Activated CD4-positive, alpha-beta T cell treated with anti-CD3 and anti-CD28 coated beads, Interleukin-2, Interleukin-6, amounts not matched to agents 100 ng/mL and 50 ng/mL, durations not matched to agents 16 hours and 8 hours (primary cell): ENCODE measurements at regions not wholly inside any gene's neighbourhood (a gene's known extent, or its start where the extent isn't known, plus 50 kb on each side); places are given as distances from the start of the nearest gene placed in this dataset.

Experiments used
- DNase-seq: peaks from one replicate; pipeline ENCODE4 v3.0.0-alpha.2; 2020

DNA sequence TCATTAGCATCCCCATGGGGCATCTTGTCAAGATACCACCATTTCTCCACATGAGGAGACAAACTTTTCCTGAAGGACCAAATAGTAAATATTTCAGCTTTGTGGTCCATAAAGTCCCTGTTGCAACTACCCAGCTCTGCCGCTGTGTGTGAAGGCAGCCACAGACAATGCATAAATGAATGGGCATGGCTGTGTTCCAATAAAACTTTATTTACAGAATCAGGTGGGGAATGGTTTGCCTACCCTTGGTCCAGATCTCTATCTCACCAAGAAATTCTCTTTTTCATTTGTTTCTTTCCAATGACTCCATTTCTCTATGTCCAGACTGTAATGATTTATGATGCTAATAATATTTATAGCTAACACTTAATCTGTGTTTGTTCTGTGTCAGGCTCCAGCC, 409.3 kb upstream of the TBX3 start:
- DNase-seq = no peak

DNA sequence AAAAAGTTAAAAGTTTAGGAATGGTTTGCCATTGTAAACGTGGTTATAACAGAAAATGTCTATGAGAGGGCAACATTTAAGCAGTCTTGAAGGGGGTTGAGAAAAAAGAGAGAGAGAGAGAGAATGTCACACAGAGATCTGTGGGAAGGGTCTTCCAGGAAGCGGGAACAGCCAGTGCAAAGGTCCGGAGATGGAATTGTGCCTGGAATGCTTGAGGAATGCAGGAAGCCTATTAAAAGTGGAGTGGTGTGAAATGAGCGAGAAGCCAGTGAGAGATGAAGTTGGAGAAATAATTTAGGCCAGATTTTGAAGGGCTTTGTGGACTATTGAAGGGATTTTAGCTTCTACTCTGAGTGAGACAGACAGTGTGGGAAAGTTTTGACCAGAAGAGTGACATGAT, 406.8 kb upstream of the TBX3 start:
- no peak for DNase-seq

DNA sequence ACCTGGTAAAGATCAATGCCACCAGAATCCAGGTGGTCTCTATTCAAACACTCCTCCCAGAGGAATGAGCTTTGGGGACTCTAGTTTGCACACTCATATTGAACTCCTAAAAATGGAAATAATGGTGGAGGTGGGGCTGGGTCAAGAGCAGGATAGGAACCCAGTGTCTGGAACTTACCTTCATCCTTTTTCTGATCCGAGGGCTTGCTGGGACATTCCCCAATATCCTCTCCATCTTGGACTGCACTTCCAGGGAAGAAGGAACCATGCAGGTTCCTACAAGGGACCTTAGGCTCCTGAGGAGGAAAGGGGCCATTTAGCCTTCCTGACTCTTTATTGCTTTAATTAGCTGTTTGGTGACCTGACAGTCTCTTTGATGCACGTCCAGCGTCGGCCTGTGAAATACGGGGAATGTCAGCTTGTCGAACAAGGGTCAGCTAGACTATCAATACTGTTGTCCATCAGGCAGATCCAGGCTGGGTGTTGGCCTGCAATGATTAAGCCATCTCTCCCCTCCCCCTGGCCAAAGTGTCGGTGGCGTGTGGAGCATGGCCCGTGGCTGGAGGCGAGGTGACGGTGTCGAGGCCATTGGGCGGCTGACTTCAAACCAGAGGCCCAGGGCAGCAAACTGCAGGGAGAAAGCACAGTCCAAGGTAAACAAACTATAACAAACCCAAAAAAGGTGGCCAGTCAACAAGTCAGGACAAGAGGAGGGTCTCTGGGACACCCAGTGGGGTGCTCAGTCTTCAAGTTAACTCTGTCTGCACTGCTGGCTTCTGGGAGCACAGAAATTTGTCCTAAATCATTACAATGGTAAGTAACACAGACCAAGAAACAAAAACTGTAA, 405.2 kb upstream of the TBX3 start:
- DNase-seq = no peak

DNA sequence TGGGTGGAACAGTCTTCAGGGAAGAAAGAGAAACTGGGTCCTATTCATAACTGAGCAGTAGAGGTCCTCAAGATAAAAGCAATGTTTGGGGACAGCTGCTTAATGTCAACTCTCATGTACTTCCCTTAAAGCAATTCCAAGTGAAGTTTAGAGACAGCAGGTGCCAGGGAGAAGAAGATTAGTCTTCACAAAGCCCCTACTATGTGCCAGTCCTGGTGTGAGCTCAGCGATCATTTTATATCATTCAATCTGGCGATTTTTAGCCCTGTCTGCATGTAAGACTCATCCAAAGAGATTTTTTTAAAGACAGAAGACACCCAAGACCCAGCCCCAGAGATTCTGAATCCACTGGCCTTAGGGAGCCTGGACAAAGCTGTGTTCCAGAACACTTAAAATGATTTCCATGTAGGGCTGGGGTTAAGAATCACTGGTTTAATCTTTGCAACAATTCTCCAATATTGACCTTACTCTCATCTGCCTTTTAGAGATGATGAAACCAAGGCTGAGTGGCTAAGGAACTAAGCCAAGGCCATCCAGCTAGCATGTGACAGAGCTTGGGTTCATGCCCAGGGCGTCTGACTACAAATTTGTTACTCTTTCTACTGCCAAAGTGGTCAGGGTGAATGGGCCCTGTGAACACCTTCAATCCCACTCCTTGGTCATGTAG, 404.5 kb upstream of the TBX3 start:
- no peak for DNase-seq

DNA sequence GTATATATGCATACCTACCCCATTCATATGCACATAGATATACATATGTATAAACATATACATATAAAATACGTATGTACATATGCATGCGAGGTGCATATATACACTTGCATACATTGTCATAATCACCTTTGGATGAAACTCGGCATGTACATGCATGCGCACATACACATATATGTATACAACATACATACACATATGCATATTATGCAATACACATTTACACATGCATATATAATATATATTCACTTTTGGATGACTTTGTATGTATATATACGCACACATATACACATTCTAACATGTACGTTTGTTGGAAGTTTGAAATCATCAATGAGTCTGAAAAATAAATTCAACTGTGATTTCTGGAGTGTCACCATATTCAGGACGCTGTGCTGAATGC, 401.6 kb upstream of the TBX3 start:
- DNase-seq = no peak

DNA sequence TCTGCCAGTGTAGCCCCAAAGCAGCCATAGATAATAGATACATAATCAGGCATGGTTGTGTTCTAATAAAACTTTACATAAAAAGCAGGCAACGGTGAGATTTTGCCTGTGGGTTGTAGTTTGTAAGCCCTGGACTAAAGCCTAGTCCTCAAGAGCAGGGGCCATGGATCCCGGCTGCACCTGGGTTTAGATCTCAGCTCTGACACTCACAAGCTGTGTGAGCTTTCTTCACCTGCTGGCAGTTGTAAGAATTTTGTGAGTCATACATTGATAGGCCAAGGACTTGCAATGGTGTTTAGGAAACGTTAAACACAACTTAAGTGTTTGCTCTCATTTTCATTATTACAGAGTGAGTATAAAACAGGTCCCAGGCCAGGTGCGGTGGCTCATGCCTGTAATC, 395.8 kb upstream of the TBX3 start:
- no peak for DNase-seq

DNA sequence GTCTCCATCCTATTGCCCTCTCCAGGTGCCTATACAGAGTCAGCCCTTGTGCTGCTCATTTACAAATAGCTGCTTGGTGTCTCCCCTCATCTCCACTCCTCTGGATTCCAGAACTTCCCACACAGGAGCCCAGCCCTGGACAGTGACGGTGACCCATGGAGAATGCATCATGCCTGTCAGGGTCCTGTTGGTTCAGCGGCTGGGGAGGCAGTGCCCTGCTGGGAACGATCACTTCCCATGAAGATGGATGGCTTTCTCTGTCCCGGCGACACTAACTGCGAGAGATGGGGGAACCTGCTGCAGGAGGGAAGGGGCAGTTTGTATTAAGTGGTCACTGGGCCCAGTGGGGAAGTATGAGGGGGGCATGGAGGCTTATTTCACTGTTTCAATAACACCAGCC, 395.0 kb upstream of the TBX3 start:
- no peak for DNase-seq

DNA sequence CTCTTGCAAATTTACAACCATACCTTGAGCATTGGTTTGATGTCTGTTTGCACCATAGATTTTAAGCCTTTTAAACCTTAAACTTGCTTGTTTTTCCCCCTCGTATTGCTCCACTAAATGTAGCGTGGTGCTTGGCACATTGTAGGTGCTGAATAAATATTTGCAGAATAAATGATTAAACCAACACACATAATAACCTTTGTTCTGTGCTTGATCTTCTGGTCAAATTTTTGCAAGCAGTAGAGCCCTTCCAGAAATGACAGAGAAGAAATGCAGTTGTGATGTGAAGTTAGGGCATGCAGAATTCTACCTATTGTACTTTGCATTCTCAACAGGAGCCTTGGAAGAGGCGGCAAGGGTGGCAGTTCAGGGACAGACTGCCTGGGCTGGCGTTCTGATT, 394.4 kb upstream of the TBX3 start:
- DNase-seq = no peak

DNA sequence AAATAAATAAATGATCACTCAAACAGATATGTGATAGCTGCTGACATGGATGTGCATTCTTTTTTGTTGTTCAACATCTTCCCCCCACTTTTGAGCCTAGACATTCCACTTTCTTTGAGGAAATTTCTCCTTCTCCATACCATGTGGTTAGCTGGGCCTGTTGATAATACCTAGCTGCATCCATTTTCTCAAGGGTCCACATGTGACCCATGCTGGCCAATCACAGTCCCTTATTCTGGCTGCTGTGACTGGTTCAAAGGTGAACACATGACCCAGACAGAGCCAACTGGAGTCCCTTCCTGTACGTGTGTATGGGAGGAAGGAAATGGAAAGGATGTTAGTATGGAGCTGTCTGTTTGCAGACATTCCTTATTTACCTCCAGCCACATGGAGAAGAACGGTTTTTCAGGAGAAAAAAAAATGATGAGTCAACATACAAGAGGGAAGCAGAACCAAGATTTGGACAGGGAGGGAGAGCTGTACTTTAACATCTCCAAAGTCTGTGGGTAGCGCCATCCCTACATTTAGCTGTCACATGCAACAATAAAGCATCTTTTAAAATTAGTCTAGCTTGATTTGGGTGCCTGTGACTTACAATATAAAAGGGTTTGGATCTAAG, 391.7 kb upstream of the TBX3 start:
- DNase-seq = no peak

DNA sequence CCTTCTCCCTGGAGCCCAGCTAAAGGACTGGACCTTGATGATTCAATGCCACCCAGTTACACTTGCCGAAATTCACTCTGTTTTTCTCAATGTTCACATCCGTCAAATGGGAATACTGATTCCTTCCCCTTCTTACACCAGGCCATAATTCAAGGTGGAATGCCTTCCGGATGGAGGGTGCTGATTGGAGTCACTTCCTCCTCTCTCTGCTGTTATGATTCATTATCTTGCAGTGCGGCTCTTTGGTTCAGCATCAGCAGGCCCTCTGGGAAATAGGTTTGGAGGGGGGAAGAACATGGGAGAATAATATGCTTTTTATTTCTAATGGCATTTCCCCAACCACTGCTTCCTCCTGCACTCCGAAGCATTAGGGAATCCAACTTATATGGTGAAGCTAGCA, 390.6 kb upstream of the TBX3 start:
- DNase-seq = no peak

DNA sequence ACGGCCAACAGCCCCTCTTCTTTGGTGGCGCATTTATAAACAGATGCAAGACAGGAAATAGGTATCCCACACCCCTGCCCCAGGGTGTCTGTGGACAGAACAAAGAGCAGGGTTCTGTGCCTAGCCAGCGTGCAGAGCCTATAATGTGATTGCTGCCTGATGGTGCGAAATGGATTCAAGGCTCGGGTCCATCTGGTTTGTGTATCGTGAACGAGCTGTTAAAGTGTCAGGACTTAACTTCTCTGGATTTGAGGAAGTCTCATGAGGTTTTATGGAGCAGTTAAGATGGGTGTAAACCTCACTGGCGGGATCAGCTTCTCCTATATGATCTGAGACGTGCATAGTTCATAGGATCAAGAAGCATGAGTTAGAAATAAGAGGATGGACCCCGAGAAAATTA, 388.7 kb upstream of the TBX3 start:
- DNase-seq = no peak

DNA sequence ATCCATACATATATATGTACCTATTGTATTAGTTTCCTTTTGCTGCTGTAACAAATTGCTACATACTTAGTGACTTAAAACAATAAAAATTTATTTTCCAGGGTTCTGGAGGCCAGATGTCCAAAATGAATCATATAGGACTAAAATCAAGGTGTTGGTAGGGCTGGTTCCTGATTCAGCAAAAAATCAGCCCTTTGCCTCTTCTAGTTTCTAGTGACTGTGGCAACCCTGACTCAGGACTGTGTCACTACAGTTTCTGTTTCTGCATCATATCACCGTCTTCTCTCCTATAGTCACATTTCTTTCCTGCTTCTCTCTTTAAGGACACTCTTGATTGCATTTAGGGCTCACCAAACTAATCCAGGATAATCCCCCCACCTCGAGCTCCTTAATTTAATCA, 386.3 kb upstream of the TBX3 start:
- DNase-seq = no peak

DNA sequence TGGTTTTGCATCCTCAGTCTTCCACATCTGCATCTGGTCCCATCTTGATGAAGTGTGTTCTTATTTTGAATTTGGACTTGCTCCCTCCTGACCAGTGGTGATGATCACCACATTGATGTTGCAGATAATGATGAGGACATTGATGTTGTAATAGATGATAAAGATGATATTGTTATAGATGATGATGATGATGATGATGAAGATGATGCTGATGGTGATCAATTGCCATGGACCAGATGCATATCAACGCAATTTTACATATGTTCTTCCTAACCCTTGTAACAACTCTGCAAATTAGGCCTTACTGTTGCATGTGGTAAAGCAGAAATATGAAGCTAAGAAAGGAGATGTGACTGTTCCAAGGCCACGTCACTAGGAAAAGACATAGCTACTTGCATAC, 380.3 kb upstream of the TBX3 start:
- DNase-seq = no peak

DNA sequence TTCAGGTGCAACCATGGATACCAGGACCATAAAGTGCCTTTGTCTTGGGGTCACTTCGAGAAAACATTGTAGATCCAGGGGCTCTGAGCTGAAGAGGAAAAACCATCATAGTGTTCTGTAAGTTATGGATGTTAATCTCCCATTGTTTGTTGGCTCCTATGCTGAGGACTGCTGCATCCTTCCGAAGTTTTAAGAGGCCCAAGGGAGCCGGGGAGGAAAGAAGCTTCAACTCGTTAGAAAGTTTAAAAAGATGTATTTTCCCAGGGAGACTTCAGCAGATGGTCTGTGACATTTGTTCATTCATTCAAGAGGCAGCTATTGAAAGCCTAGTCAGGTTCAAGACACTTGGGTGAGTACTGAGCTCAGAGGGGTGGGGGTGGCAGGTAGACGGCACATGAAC, 378.8 kb upstream of the TBX3 start:
- DNase-seq = no peak

DNA sequence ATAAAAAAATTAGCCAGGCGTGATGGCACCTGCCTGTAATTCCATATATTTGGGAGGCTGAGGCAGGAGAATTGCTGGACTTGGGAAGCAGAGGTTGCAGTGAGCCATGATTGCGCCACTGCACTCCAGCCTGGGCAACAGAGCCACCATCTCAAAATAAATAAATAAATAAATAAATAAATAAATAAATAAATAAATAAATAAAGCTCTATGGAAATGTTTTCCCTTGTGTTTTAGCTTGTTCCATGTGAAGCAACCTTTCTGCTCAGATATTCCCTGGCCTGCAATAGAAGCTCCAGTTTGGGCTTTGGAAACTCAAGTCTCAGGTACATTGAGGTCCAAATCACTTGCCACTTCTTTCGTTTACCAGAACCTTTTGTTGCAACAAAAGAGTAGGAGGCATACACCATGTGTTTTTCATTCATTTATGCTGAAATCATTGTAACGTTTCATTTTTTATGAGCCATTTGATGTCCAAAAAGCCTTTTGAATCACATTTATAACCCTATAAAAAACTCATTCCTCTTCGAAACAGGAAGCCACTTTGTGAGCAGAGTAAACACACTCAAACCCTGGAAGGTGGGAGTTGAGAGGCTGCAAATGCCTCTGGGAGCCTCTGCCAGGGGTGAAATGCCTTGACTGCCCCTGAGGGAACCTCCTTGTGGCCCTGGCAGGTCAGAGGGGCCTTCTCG, 376.6 kb upstream of the TBX3 start:
- DNase-seq = no peak

DNA sequence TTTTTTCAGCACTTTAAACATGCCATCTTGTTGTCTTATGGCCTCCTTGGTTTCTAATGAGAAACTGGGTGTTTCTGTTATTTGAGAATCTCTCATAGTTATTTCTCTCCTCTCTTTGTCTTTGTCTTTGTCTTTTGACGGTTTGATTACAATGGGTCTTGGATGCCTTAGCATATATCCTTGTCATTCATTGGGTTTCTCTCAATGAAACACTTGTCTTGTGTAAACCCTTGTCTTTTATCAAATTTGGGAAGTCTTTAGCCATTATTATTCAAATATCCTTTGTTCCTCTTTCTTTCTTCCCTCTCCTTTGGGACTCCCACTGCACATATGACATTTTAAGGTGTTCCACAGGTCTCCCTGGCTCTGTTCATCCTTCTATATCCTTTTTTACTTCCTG, 373.5 kb upstream of the TBX3 start:
- no peak for DNase-seq

DNA sequence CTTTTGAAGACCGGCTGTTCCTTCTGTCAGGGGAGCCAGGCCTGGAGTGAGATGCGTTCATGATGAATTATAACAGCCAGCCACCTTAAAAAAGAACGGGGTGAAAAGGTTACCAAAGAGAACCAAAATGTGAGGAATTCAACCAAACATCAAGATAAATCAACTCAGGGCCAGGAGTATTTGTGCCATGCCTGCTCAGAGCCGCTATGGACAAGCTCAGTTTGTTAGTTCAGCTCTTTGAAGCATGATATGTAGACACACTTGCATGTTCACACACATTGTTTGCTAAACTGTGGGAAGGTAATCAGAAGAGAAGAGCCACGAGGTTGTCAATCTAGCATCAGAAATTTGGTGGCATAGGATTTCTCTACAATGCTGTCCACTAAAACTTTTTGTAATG, 367.4 kb upstream of the TBX3 start:
- DNase-seq = no peak

DNA sequence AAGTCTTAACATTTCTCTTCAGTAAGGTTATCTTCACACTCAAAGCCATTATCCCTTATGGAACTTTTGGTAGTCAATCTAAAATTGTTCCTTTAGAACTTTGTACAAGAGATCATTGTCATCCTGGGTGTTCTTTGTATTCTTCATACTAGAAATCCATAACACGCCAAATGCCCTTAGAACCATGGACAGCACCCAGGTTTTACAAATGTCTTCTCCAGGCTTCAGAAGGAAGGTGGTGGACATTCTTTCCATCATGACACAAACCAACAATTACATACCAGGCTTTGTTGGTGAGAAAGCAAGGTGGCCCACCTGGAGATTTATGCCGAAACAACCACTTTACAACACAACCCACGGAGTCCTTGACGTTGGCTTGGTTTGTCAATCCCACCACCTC, 365.6 kb upstream of the TBX3 start:
- DNase-seq = no peak

DNA sequence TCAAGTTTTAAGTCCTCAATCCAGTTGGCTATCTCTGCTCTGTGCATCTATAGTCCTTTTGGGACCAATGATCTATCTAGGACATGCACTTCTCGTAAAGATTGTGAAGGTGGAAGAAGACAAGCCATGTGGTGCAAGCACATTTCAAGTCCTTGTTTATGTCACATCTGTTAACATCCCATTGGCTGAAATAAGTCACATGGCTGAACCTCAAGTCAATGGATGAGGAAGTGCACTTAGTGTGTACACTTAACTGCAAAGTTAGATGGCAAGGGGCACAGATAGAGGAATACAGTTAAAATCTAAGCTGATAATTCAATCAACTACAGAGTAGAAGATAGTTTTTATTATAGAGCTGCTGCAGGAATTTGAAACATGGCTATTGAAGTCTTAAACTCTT, 362.8 kb upstream of the TBX3 start:
- no peak for DNase-seq

DNA sequence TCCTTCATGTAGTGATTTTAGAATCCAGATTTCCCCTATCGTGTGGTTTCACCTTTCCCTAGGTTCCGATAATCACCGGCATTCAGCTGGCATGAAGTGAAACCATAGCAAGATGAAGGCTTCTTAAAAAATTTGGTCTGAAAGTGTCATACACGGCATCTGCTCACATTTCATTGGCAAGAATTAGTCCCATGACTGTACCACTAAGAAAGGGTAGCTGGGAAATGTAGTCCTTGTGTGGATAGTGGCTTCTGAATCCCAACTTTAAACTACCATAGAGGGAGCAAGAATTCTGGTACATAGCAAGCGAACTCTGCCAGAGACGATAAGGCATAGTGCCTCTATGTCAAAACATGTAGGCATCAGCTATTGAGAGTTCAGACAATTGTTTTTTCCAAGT, 360.1 kb upstream of the TBX3 start:
- DNase-seq = no peak

DNA sequence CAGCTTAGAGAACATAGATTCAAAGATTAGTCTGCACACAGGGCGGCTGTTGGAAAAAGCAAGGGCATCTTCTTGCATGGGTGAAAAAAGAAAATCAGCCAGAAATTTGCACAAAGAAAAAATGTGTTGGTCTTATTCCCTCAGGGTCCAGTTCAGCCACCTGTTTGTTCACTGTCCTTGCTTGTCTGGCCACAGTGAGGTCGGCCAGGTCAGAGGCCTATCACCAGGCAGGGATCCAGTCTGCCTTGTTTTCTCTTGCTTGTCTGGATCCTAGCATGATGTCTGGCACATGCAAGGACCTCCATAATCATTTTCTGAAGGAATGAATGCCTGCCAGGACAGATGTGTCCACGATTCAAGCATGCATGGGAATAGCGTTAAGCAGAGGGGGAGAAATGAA, 359.1 kb upstream of the TBX3 start:
- no peak for DNase-seq

DNA sequence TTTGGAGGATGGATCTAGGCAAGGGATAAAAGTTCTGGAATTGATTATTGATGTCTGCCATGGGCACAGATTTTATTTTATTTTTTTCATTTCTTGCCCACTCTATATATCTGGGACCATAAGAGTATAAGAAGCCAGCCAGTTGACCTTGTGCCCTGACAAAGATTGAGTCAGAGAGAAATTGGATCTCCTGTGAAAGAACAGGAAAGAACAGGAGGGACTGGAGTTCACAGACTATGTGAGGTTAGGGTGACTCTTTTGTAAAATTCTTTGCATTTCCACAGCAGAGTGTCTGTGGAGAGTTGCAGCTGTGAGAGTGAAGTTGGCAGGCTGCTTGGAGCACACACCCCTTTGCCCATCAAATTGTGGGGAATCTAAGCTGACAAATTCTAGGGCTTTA, 358.4 kb upstream of the TBX3 start:
- DNase-seq = no peak

DNA sequence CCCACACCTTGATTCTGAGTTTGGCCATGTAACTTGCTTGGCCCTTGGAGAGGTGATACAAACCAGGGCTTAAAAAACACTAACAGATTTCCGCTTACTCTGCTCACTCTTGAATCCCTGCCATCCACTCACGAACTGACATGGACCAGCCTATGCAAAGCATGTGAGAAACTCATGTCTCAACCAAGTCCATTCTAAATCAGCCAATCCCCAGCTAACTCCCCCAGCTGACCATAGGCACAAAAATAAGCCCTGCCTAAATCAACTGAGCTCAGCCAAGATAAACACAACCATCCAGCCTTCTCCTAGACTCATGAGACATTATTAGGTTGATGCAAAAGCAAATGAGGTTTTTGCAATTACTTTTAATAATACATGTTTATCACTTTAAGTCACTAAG, 353.9 kb upstream of the TBX3 start:
- DNase-seq = no peak
